HepG2 (cell line): ENCODE measurements at regions not wholly inside any gene's neighbourhood (a gene's known extent, or its start where the extent isn't known, plus 50 kb on each side); places are given as distances from the start of the nearest gene placed in this dataset.

Source experiments
- ATAC-seq: fragments of 200-7000 bp; cut with Tn5 transposase; 3 replicates; pipeline ENCODE4 v1.9.1; 2020; ENCODE audit warnings: mild to moderate bottlenecking, moderate library complexity
- BruUV-seq: library from RNA; stranded (reverse); fragments of 400-500 nt; replicated peaks from 2 replicates; lab custom pipeline; 2021; lab: Mats Ljungman, UMichigan
- CTCF ChIA-PET: fragments of 300-600 bp; formaldehyde crosslinking; extraction: SDS; loops from one replicate; lab custom pipeline; 2021; ENCODE audit warnings: low total read pairs, inconsistent platforms, low intra/inter-chr PET ratio; lab: Yijun Ruan, JAX
- POLR2A ChIA-PET: fragments of 350-600 bp; sonication (Branson Sonifier 250); formaldehyde crosslinking; loops from one replicate; lab custom pipeline; 2020; ENCODE audit warnings: antibody characterized with exemption, inconsistent platforms; lab: Yijun Ruan, JAX
- DNase-seq: peaks from one replicate; pipeline ENCODE4 v3.0.0-alpha.2; 2015; ENCODE audit warnings: low spot score
- FAIRE-seq: peaks from 3 replicates; lab custom pipeline; 2011; peaks lifted over from hg19 to GRCh38; lab: Jason Lieb, UNC
- H2AFZ ChIP-seq: one replicate; pipeline ENCODE4 v1.6.1; 2011; ENCODE audit warnings: low read length, inconsistent platforms
- H3K27ac ChIP-seq: fragments of 300-600 bp; 3 replicates; pipeline ENCODE4 v1.8.0; 2011; ENCODE audit warnings: mixed run types, mild to moderate bottlenecking, mixed read lengths, low read length, inconsistent platforms; ENCODE audit not compliant: insufficient read depth; ENCODE audit errors: extremely low read length
- H3K27me3 ChIP-seq, 2 experiments: fragments of 200-600 bp in 1 of 2; 2 replicates in 1 of 2; 3 replicates in 1 of 2; pipeline versions ENCODE4 v1.6.0 to v1.8.0; 2011; ENCODE audit warnings: low read length in 2 of 2, mild to moderate bottlenecking in 2 of 2, moderate library complexity in 2 of 2, inconsistent platforms in 1 of 2; ENCODE audit not compliant: insufficient read depth in 2 of 2, control insufficient read depth in 1 of 2
- H3K36me3 ChIP-seq, 2 experiments: fragments of 200-600 bp in 1 of 2; replicated peaks in 1 of 2; 2 replicates in 1 of 2; 3 replicates in 1 of 2; pipeline versions ENCODE4 v1.5.1 to v1.8.0; 2011; ENCODE audit warnings: low read length in 2 of 2, inconsistent platforms in 1 of 2; ENCODE audit not compliant: insufficient read depth in 2 of 2, control insufficient read depth in 1 of 2
- H3K4me1 ChIP-seq: 2 replicates; pipeline ENCODE4 v1.5.1; 2012; ENCODE audit warnings: low read length, inconsistent platforms; ENCODE audit not compliant: insufficient read depth
- H3K4me2 ChIP-seq: 2 replicates; pipeline ENCODE4 v1.6.0; 2011; ENCODE audit warnings: low read depth, low read length, inconsistent platforms
- H3K4me3 ChIP-seq, 3 experiments: fragments of 200-600 bp in 1 of 3; sonication (generic), shearing (Covaris generic) in 1 of 3; replicated peaks in 1 of 3; 2 replicates each; pipeline ENCODE4 v1.5.1; 2011 to 2016; ENCODE audit warnings: low read length in 3 of 3, inconsistent platforms in 2 of 3, low read depth in 2 of 3, mild to moderate bottlenecking in 2 of 3, control low read depth in 1 of 3, mixed read lengths in 1 of 3; ENCODE audit not compliant: insufficient read depth in 1 of 3
- H3K79me2 ChIP-seq: one replicate; pipeline ENCODE4 v1.6.1; 2011; ENCODE audit warnings: low read length, inconsistent platforms; ENCODE audit not compliant: insufficient read depth
- H3K9ac ChIP-seq: 2 replicates; pipeline ENCODE4 v1.6.0; 2011; ENCODE audit warnings: mild to moderate bottlenecking, low read depth, low read length, inconsistent platforms; ENCODE audit not compliant: insufficient read depth
- H3K9me3 ChIP-seq: 2 replicates; pipeline ENCODE4 v1.5.1; 2012; ENCODE audit warnings: mild to moderate bottlenecking, low read length
- H4K20me1 ChIP-seq: 2 replicates; pipeline ENCODE4 v1.6.0; 2011; ENCODE audit warnings: inconsistent platforms, mild to moderate bottlenecking, low read length, moderate library complexity; ENCODE audit not compliant: insufficient read depth
- ATF7-NPFF ChIP-seq: sonication (generic); formaldehyde crosslinking; IDR thresholded peaks from 2 replicates; pipeline ENCODE4 v1.8.1; 2023; ENCODE audit warnings: mild to moderate bottlenecking, low read depth, missing genetic modification reagents, moderate library complexity
- MTA3 ChIP-seq: sonication (generic); formaldehyde crosslinking; IDR thresholded peaks from 2 replicates; pipeline ENCODE4 v1.4.0; 2020; ENCODE audit warnings: missing genetic modification reagents
- RAD21 ChIP-seq: fragments of 450-650 bp; formaldehyde crosslinking; IDR thresholded peaks from 2 replicates; pipeline ENCODE4 v1.5.0; 2020; ENCODE audit warnings: mild to moderate bottlenecking
- TCF12 ChIP-seq, 2 experiments: fragments of 450-650 bp in 1 of 2; sonication (generic) in 1 of 2; formaldehyde crosslinking in 1 of 2; IDR thresholded peaks; 2 replicates each; pipeline versions ENCODE4 v1.6.1 to v1.8.0; 2017 to 2022; ENCODE audit warnings: antibody characterized with exemption in 1 of 2, mild to moderate bottlenecking in 1 of 2, missing genetic modification reagents in 1 of 2, moderate library complexity in 1 of 2
- ZBTB2 ChIP-seq: sonication (generic); formaldehyde crosslinking; IDR thresholded peaks from 2 replicates; pipeline ENCODE4 v1.8.0; 2022; ENCODE audit warnings: low read depth, missing genetic modification reagents
- ZBTB37 ChIP-seq: sonication (generic); formaldehyde crosslinking; IDR thresholded peaks from 2 replicates; pipeline ENCODE4 v1.4.0; 2020; ENCODE audit warnings: mild to moderate bottlenecking, missing genetic modification reagents
- ZBTB46 ChIP-seq: sonication (generic); formaldehyde crosslinking; IDR thresholded peaks from 2 replicates; pipeline ENCODE4 v1.4.0; 2020; ENCODE audit warnings: mild to moderate bottlenecking, missing genetic modification reagents, borderline replicate concordance
- ZFP36L2 ChIP-seq: sonication (generic); formaldehyde crosslinking; IDR thresholded peaks from 2 replicates; pipeline ENCODE4 v1.4.0; 2020; ENCODE audit warnings: missing genetic modification reagents
- ZFYVE20 ChIP-seq: sonication (generic); formaldehyde crosslinking; IDR thresholded peaks from 2 replicates; pipeline ENCODE4 v1.8.0; 2023; ENCODE audit warnings: low read depth, mild to moderate bottlenecking, moderate library complexity, missing genetic modification reagents, borderline replicate concordance
- ZNF615 ChIP-seq: sonication (generic); formaldehyde crosslinking; IDR thresholded peaks from 2 replicates; pipeline ENCODE4 v1.5.0; 2020; ENCODE audit warnings: mild to moderate bottlenecking, missing genetic modification reagents, borderline replicate concordance
- ZNF737 ChIP-seq: sonication (generic); formaldehyde crosslinking; IDR thresholded peaks from 2 replicates; pipeline ENCODE4 v1.5.0; 2020; ENCODE audit warnings: missing genetic modification reagents, mild to moderate bottlenecking, borderline replicate concordance
- WGBS: methylation state at CpG from one replicate; pipeline ENCODE4 v1.1.6; 2017; ENCODE audit warnings: low lambda C conversion rate; 5-methylcytosine and 5-hydroxymethylcytosine counted together
- in situ Hi-C: cut with HindIII; loops from 2 replicates; pipeline ENCODE4 v1.10.0; 2017; ENCODE audit warnings: low pct_unique_long_range_greater_than_20kb; ENCODE audit not compliant: extremely low pct_ligation_motif_present
- intact Hi-C: fragments of 100-400 bp; cut with micrococcal nuclease; formaldehyde crosslinking; loops from one replicate; pipeline ENCODE4 v1.10.0; 2022; ENCODE audit not compliant: unreplicated experiment

GRCh38 chrX:147646949-147647723 is 264.6 kb upstream of the FMR1 start (continued):
- TF ChIP-seq ZFP36L2 (CRISPR knock-in tag) (no peak), ZNF737 (CRISPR knock-in tag) (no peak)

- no peaks in the 10 kb centered on the region for H3K27me3 ChIP-seq
- DNase-seq = no peak
- no peak overlapping the region for H3K4me2 ChIP-seq
- intact Hi-C loops (no loop called here), in situ Hi-C loops (no loop called here)
- no peaks in the 10 kb centered on the region for H3K79me2 ChIP-seq
- no peak overlapping the region for H3K4me3 ChIP-seq
- no CpG with 5 or more reads among the region's 2 CpGs for WGBS
- H3K9me3 ChIP-seq = no peaks in the 10 kb centered on the region
- no peaks in the 10 kb centered on the region for H3K36me3 ChIP-seq
- no peak overlapping the region for H3K27ac ChIP-seq
- FAIRE-seq = no peak
- POLR2A ChIA-PET = no interaction called here
- CTCF ChIA-PET = no interaction called here
- H4K20me1 ChIP-seq = no peaks in the 10 kb centered on the region
- ATAC-seq = no peak
- no TSS peak for BruUV-seq
- no peaks in the 10 kb centered on the region for H3K4me1 ChIP-seq
- H3K9ac ChIP-seq = no peak overlapping the region
- H2AFZ ChIP-seq = no peak overlapping the region
- TF ChIP-seq ZBTB37 (CRISPR knock-in tag) (no peak), RAD21 (no peak), MTA3 (CRISPR knock-in tag) (no peak), ZBTB46 (no peak), ATF7-NPFF (CRISPR knock-in tag) (no peak), ZFYVE20 (CRISPR knock-in tag) (no peak), ZNF615 (CRISPR knock-in tag) (no peak), TCF12 (IDR thresholded peaks at IDR 0.05) (no peak), TCF12 (CRISPR knock-in tag; IDR thresholded peaks at IDR 0.05) (no peak), ZBTB2 (CRISPR knock-in tag) (no peak)
Measured at GRCh38 chrX:147675819-147676218, 235.9 kb upstream of the FMR1 start.
